ENCODE measurements at regions not wholly inside any gene's neighbourhood (a gene's known extent, or its start where the extent isn't known, plus 50 kb on each side); places are given as distances from the start of the nearest gene placed in this dataset.

DNA sequence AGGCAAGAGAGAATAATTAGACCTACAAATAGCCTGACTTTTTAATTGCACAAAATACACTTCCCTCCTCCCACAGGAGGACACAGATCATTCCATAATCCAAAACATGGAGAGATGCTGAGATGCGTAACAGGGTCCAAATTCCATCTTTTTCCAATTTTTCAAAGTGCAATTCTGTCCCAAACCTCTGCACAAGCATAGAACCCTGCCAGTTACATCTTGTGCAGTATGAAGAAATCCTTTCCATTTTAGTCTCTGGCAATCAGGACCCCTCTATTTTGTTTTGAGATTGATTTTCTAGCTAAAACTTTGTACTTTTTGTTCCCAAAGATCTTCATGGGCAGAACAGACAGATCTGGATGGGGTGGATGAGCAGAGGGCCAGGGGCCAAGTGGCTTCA lies 209.2 kb downstream of the B3GLCT start:
- TF ChIP-seq, protein P1, sequence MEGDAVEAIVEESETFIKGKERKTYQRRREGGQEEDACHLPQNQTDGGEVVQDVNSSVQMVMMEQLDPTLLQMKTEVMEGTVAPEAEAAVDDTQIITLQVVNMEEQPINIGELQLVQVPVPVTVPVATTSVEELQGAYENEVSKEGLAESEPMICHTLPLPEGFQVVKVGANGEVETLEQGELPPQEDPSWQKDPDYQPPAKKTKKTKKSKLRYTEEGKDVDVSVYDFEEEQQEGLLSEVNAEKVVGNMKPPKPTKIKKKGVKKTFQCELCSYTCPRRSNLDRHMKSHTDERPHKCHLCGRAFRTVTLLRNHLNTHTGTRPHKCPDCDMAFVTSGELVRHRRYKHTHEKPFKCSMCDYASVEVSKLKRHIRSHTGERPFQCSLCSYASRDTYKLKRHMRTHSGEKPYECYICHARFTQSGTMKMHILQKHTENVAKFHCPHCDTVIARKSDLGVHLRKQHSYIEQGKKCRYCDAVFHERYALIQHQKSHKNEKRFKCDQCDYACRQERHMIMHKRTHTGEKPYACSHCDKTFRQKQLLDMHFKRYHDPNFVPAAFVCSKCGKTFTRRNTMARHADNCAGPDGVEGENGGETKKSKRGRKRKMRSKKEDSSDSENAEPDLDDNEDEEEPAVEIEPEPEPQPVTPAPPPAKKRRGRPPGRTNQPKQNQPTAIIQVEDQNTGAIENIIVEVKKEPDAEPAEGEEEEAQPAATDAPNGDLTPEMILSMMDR (IDR thresholded peaks at IDR 0.05) = no peak
- TF ChIP-seq POLR2A (IDR thresholded peaks at IDR 0.05) = no peak
